ENCODE measurements at regions not wholly inside any gene's neighbourhood (a gene's known extent, or its start where the extent isn't known, plus 50 kb on each side); places are given as distances from the start of the nearest gene placed in this dataset.
"Not testable (repeated sequence)": the region's sequence is repeated elsewhere in the genome, so short reads cannot be mapped to it uniquely, and the experiment has no call there.

DNA sequence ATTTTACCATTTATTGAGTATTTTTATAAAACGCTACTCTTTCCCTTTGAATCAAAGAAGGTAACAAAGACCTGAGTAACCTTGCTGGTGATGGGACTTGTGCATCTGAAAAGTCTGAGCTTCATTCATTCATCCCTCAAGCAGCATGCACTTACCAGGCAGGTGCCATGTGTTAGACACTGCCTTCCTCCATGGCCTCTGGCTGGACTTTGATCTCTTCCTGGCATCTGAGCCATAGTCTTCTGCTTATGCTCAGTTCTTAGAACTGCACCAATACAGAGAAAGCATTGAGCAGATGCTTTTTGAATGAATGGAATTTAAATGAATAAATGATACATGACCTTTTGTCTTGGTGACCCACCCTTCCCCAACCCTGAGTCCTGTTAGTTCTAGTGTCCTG, 251.4 kb upstream of the COPS8 start:
- DNase-seq, result no peak

DNA sequence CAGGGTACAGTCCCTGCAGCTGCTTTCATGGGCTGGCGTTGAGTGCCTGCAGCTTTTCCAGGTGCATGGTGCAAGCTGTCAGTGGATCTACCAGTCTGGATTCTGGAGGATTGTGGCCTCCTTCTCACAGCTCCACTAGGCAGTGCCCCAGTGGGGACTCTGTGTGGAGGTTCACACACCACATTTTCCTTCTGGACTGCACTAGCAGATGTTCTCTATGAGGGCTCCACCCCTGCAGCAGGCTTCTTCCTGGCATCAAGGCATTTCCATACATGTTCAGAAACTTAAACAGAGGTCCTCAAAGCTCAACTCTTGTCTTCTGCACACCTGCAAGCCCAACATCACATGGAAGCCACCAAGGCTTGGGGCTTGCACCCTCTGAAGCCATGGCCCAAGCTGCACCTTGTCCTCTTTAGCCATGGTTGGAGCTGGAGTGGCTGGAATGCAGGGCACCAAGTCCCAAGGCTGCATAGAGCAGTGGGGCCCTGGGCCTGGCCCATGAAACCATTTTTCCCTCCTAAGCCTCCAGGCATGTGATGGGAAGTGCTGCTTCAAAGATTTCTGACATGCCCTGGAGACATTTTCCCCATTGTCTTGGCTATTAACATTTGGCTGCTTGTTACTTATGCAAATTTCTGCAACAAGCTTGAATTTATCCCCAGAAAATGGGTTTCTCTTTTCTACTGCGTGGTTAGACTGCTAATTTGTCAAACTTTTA, 250.2 kb upstream of the COPS8 start:
- no peak for DNase-seq

DNA sequence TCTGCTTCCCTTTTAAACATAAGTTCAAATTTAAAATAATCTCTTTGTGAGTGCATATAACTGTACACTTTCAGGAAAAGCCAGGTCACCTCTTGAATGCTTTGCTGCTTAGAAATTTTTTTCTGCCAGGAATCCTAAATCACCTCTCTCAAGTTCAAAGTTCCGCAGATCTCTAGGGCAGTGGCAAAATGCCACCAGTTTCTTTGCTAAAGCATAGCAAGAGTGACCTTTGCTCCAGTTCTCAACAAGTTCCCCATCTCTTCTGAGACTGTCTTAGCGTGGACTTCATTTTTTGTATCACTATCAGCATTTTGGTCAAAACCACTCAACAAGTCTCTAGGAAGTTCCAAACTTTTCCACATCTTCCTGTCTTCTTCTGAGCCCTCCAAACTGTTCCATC, 249.7 kb upstream of the COPS8 start:
- not testable (repeated sequence) for DNase-seq

DNA sequence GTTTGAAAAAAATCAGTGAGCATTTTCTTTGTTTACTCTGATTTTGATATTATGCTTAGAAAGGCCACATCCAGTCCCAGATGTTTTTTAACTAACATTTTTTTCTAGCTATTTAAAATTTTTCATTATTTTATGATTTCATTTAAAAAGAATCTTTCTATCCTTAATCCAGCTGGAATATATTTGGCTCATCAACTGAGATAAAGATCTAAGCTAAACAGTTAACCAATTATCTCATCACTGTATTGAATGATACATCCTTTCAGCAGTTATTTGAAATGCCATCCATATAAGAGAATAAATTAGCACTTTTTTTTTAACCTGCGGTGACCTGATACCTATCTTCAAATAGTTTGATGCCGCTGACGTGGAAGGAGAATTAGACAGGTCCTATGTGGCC, 245.5 kb upstream of the COPS8 start:
- no peak for DNase-seq

DNA sequence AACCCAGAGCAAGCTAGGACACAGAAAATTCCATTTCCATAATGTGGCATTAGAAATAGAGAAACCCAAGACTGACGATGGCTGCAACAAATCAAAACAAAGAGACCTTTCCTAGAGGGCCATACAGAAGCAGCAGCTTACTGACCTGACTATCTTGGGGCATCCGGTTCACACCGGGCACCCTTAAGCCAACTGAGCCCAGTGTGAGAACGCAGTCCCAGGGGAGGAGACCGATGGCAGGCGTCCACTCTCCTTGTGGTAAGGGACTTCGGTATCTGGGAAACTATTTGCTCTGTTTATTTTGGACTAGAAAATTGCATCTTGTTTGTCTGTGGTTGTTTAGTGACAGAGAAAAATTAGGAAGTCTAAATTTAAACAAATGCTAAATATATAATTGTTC, 244.8 kb upstream of the COPS8 start:
- no peak for DNase-seq

DNA sequence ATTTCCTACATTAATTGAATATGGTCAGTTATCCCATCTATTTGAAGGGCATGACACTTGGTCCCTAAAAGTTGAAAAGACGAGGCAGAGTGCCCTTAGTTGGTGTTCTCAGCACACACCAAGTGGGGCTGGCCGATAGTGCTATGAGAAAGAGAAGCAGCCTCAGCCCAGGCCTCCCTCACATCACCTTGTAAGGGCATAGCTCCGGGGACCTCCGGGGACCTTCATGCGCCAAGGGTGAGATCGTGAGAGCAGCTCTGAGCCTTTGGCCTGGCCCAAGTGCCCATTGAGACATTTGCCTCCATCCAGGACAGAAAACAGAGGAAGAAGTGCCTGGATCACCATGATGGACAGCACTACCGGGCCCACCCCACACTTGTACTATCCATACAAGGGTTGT, 244.3 kb upstream of the COPS8 start:
- DNase-seq, result no peak

DNA sequence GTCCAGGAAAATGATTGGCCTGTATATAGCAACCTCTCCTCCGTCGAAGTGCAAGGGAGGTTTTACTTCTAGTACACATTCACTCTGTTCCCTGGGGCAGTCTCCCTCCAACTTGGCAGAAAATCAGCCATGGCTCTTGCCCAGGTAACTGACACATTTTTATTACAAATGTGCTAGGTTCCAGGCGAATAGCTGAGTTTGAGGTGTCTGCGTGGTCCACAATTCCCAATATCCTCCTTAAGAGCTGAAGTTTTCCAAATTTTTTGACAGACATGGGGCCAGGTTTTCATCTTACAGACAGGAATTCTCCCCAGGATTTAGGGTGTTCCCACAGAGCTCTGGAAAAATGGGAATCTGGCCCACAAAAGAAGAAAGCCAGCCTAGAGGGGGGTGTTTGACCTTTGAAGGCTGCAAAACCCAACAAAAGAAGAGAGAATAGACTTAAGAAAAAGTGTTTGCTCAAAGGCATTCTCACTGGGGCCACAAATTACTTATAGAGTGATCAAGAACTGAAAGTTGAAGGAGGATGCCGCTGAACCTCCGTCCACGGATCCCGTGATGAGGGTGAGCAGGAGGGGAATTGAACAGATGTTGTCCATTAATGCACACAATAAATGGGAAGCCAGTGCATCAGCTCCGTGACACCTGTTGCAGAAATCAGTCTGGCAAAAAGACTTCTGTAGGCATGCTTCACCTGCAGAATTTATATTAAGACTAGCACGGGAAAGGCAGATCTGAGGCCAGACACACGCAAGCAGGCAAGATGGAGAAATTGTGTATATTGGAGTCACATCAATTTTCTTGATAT, 242.3 kb upstream of the COPS8 start:
- DNase-seq, result no peak

DNA sequence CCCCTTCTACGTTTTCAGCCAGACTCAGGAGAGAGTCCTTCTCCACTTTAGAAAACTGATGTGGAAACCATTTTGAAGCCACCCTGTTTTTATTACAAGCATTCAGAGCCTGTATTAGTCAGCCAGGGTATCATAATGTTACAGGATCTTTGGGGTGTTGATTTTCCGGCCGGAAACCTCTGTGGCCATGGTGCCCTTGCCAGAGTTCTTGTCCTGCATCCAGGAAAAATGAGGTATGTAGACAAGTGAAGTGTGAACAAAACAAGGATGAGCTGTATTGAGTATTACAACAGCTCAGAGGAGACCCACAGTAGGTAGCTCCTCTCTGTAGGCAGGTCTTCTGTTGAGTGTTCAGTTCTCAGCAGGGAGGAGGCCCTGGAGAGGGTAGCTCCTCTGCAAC, 241.0 kb upstream of the COPS8 start:
- DNase-seq, result no peak

DNA sequence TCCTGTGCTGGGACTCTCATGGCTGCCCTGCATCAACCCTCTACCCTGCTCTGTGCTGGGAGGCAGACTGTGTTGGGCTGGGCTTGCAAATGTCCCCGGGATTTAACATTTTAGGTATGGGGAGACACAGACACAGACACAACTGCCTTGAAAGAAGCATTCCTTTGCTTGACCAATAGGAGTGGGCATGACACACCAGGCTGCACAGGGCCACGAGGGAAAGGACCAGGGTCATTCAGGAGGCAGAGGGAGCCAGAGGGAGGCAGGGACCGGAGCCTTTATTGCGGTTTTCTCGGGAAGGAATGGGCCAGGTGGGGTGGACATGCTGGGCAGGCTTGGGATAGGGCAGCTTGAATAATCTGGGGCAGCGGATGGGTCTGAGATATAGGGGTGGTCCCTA, 238.7 kb upstream of the COPS8 start:
- no peak for DNase-seq

DNA sequence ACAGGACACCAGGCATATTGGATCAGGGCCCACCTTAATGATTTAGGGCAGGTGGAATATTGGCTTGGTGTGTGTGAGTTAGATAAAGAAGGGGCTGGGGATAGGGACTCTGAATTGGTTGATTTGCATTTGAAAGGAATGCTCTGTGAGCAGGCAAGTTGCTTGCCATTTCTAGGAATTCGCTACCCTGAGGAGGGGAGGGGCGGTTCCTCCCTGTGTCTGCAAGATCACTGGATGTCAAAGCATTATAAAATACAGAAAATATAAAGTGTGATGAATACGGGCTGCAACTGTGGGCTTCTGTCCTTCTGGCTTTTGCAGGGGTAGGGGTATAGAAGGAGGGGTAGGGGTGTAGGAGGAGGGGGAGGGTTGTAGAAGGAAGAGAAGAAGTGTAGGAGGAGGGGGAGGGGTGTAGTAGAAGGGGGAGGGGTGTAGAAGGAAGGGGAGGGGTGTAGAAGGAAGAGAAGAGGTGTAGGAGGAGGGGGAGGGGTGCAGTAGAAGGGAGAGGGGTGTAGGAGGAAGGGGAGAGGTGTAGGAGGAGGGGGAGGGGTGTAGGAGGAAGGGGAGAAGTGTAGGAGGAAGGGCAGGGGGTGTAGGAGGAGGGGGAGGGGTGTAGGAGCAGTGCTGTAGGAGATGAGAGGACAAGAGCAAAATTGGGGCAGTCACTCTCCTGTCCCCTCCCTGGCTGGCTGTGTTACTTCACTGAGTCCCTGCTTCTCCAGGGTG, 238.0 kb upstream of the COPS8 start:
- no peak for DNase-seq

DNA sequence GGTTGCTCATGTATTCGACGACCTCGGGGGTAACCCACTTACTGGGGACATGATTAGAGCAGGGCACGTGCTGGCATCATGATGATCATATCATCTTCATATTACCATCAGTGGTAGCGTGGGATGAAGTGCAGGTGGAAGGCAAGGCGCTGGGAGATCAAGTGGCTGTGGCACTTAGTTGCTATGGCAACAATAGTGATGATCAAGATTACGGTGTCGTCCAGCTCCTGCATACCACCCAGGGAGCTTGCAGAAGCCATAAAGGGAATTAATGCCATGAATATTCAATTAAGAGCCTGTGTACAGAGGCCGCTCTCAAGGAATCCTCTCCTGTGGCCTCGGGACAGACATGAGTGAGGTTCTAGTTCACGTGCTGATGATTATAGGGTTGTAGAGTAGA, 237.2 kb upstream of the COPS8 start:
- DNase-seq, result no peak

DNA sequence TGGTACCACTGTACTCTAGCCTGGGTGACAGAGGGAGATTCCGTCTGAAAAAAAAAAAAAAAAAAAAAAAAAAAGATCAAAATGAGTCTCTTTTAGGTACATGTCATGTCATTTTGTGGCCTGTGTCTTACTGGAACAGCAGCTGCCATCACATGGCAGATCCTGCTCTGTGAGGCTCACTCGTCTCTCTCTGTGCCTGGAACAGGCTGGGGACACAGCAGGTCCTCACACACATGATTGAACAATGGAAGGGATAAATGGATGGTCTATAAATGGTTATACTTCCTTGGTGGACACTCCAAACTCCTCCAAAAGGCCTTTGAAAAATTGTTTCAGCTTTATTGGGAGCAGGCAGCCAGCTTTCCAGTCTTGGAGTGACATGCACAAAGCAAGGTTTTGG, 236.2 kb upstream of the COPS8 start:
- DNase-seq, result no peak

DNA sequence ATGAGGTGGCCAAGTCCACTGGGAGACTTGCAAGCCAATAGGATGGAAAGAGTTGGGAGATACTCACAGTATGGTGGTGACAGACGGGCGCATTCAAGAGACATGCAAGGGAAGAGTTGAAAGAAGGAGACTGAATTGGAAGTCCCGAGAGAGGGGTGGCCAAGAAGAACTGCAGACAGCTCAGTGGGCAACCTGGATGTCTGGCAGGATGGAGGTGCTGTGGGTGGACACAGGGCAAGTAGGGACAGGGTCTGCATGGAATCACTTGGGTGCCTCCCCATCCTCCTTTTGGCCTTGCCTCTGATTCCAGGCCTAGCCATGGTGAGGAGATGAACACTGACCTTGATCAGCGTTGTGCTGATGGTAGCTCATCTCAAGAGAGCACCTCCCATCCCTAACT, 235.7 kb upstream of the COPS8 start:
- DNase-seq, result no peak

DNA sequence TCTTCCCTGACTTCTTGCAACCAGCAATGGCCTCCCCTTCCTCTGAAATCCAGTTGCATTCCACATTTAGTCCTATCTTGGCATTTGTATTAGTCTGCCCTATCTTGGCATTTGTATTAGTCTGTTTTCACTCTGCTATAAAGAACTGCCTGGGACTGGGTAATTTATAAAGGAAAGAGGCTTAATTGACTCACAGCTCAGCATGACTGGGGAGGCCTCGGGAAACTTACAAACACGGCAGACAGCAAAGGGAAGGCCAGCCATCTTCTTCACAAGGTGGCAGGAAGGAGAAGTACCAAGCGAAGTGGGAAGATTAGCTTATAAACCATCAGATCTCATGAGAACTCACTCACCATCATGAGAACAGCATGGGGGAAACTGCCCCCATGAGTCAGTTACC, 234.5 kb upstream of the COPS8 start:
- no peak for DNase-seq

DNA sequence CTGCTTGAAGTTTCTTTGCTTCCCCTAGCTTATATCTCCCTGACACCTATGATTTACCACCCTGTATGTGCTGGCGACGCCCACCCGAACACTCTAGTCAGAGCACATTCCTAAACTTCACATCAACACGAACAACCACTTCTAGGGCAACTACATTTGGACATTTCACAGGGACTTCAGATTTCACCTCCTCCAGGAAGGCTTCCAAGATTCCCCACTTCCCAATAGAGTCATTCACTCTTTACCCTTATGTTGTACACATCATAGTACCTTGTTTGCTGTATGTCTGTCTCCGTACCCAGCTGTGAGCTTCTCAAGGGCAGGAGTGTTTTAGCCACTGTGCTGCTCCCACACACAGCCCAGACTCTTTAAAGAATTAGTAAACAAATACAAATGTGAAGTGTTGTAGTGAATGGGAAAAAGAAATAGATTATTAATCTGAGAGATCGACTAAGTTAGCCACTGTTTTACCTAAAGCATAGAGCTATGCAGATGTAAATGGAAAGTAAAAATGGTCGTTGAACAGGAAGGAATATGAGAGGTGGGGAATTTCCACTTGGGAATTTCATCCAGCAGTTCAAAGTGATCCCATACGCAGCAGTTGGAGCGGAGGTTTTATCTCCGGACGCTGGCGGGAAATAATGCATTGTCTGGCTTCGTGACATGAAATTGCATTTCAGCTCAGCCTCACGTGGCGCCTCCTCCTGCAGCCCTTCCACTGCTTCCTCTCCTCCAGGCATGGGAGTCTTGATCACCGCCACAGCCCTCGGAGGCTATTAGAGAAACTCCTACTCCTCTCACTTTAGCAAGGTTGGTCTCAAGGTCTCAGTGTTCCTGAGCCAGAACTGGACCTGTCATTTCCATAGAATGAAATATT, 233.4 kb upstream of the COPS8 start:
- no peak for DNase-seq

DNA sequence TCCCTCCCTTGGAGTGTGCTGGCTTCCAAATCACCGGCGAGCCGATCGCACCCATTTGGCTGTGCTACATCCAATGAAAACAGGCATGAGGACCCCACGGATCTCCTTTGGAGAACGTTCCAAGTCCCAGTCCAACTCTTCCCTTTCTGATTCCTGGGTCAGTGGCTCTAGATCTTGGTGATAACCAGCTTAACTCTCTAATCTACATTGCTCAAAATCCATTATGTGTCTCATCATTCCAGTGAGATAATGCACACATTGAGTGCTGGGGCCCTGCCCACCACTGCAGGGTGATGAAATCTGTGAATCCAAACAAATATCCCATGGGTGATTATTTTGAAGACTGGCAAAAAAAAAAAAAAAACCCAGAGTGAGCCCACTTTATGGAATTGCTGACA, 232.7 kb upstream of the COPS8 start:
- no peak for DNase-seq

DNA sequence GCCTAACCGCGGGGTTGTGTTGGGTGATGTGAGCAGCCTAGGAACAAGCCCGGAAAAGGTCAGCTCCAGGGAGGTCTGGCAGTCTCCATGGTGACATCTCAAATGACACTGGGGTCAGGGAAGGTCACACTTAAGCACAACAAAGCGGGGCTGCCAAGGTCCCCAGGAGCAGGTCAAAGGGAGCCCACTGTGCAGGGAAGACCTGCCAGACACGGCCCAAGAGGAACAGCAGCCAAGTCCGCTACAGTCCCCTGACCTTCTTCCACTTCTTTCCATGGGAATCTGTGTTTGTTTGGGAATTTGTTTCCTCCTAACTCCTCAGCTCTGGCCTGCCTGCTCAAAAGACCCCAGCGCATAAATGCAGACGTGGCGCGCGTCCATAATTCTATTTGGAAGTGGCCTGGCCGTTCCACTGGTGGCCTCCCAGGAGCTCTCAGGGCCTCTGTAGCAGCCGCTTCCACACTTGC, 232.1 kb upstream of the COPS8 start:
- no peak for DNase-seq

DNA sequence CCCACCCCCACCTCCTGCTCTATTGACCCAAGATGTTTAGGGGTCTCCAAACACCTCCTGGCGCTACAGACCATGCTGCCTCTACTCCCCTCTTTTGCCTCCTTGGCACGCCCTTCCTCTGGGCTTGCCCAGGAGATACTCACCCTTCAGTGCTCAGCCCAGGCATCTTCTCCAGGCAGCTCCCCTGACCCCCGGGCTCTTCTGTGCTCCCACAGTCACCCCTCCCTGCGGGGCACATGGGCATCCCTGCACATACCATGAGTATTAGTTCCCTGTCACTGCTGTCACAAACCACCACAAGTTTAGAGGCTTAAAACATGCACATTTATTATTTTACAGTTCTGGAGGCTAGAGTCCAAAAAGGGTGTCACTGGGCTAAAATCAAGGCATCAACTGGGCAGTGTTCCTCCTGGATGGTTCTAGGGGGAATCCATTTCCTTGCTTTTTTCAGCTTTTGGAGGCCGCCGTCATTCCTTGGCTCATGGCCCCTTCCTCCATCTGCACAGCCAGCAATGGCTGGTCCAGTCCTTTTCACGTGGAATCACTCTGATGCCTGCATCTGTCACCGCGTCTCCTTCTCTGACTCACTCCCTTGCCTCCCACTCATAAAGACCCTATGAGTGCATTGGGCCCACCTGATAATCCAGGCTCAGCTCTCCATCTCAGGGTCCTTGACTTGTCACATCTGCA, 230.4 kb upstream of the COPS8 start:
- no peak for DNase-seq

DNA sequence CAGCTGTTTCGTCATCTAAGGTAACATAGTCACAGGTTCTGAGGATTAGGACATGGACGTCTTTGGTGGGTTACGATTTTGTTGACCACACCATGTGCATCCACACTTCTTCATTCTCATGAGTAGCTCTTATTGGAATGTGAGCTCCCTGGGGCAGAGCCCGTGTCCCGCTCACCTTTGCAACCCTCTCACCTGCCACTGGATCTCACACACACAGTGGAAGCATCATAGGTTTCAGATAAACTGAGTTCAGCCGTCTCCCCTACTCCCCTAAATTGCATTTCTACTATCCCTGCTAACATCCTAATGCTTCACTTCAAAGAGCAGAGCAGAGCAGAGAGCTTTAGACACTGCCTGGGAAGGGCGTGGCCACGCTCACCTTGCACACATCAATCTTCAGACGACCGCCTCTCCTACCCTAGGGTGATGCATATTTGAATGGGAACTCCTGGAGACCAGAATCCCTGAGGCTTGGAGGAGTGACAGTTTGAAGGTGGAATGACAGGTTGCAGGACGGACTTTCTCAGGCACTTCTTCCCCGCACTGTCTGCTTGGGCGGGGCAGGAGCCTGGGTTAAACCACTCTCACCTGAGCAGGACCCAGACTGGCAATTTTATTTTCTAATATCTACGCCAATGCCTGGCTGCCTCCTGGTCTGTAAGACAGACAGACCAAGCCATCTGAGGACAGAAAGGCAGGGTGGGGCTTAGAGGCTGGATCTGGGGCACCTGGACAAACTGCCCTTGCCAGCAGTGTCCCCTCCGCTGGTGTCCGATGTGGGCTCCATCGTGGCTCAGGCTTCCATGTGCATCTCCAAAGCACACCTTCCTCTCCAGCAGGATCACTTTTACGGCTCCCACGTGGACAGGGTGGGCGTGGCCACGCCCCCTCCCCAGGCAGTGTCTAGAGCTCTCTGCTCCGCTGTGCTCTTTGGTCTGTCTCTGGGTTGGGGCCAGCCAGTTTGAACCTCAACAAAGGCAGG, 229.5 kb upstream of the COPS8 start:
- no peak for DNase-seq

DNA sequence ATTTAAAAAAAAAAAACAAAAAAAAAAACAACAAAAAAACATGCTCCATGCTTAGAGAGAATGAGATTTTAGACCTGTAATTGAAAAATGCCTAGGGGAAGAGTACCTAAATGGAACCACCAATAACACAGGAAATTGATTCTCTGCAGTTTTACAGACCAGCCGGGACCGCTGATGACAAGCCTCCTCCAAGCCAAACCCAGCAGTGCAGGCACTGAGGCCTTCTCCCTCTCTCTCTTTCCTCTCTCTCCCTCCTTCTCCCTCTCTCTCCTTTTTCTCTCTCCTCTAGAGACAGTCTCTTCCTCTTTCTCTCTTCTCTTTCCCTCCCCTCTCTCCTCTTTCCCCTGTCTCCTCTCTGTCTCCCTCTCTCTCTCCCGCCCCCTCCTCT, 228.8 kb upstream of the COPS8 start:
- DNase-seq, result no peak

DNA sequence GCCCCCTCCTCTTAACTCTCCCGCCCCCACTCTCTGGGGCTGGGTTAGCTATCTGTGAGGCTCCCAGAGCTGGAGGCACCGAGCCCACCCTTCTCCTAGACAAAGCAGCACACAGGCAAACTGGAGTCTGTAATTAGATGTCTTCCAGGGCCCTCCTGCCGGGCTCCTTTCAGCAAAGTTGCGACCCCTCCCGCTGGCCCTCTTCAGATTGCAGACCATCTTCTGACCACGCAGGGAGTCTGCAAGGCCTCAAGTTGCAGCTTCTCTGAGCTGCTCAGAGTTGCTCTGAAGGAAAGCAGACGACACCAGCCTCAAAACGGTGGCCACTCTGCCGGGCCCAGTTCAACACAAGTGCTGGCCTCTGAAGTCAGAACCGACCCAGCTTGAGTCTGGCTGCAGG, 228.4 kb upstream of the COPS8 start:
- DNase-seq, result no peak
